GDM1 (cell line): ENCODE measurements at regions not wholly inside any gene's neighbourhood (a gene's known extent, or its start where the extent isn't known, plus 50 kb on each side); places are given as distances from the start of the nearest gene placed in this dataset.
A peak's percentile ranks its signal among the peaks of the same experiment; 100 is the strongest.

Experiments
- DNase-seq: peaks from one replicate; lab custom pipeline; 2025; lab: John Stamatoyannopoulos, UW

DNA sequence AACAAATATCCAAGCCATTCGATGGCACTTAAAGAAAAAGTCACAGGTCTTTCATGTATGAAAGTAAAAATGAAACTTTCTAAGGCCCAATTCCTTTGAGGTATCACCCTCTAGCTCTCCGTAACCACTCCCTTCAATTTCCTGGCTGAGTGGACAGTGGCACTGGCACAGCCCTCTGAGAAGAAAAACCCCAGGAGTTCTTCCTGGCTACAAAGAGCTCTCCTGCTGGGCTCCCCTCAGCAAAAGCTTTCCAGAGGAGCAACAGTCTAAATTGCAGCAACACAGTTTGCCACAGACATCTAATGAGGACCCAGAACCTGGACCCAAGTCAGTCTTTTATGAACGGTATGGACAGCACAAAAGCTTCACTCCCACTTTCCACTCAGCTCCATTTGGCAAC is 71.8 kb downstream of the FUNDC1 start:
- DNase-seq, result no peak

DNA sequence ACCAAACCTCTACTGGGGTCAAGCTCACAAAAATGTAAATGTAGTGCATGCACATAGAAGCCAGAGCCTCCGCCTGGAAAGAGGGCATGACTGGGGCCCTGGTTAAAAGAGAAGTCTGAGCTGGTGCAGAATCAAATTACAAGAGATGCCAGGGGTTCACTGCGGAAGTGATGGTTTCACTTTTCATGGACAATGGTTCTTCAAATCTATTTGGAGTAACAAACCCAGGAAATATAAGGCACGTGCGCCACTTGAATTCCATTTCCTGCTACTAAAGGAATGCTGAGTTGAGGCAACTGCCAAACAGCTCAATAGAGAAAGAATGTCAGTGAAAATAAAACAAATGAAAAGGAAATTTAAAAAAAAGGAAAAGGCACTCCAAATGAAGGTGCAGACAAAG is 79.8 kb downstream of the FUNDC1 start:
- peak; percentile 22 for DNase-seq

DNA sequence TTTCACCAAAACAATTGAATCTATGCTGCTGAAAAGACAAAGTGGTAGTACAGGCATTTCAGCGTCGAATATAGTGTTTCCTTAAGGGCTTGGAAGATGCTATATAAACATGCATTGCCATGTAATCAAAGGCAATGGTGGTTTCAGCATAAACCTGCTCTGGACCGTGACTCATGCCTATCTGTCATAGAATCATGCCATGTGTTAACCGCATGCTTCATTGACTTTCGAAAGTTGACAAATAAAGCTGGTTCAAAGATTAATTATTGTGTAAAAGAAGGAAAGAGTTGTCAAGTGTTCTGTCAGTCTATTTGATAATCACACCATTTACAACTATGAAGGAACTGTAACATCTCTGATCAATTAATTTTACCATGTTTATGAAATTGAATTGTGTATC is 83.2 kb downstream of the FUNDC1 start:
- DNase-seq, result no peak

- peak; percentile 10 for DNase-seq
These were observed 86.0 kb downstream of the FUNDC1 start for GRCh38 chrX:44456685-44457084.

GRCh38 chrX:44451056-44451455 is 91.6 kb downstream of the FUNDC1 start:
- no peak for DNase-seq

- no peak for DNase-seq
These were observed 95.4 kb downstream of the FUNDC1 start for GRCh38 chrX:44447214-44447613.

DNA sequence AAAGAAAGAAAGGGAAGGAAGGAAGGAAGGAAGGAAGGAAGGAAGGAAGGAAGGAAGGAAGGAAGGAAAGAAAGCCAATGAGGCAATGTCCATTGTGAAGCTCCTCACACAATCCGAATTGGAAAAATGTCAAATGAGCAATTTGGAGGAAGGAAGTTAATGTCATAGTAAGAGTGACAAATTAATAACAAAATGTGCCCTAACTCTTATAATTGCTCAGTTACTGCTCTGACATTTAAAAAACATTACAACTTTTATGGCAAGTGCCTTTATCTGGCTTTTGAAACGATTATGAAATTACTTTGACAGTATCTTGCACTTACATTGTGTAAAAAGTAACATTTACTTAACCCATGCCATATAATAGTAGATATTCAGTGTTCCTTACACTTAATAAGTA is 96.5 kb upstream of the EFHC2 start:
- no peak for DNase-seq

- DNase-seq, result no peak
These were observed 95.8 kb upstream of the EFHC2 start for GRCh38 chrX:44439242-44439794.

DNA sequence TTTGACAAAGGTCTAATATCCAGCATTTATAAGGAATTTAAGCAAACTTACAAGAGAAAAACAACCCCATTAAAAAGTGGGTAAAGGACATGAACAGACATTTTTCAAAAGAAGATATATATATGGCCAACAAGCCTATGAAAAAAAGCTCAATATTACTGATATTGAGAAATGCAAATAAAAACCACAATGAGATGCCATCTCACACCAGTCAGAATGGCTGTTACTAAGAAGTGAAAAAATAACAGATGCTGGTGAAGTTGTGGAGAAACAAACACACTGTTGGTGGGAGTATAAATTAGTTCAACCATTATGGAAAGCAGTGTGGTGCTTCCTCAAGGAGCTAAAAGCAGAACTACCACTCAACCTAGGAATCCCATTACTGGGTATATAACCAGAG is 91.6 kb upstream of the EFHC2 start:
- DNase-seq, result no peak

- no peak for DNase-seq
These were observed 90.1 kb upstream of the EFHC2 start for GRCh38 chrX:44433556-44433955.

DNA sequence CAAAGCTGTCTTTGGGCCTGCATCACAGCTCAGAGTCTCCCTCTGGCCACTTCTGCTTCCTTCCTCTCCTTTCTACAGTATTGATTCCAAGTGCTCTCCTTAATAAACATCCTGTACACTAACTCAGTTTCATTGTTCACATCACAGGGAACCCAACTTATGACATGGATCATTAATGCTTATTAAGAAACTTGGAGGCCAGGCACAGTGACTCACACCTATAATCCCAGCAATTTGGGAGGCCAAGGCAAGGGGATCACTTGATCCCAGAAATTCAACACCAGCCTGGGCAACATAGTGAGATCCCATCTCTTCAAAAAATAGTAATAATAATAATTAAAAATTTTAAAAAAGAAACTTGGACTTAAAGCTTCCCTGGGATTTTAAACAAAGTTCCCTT is 89.2 kb upstream of the EFHC2 start:
- no peak for DNase-seq

DNA sequence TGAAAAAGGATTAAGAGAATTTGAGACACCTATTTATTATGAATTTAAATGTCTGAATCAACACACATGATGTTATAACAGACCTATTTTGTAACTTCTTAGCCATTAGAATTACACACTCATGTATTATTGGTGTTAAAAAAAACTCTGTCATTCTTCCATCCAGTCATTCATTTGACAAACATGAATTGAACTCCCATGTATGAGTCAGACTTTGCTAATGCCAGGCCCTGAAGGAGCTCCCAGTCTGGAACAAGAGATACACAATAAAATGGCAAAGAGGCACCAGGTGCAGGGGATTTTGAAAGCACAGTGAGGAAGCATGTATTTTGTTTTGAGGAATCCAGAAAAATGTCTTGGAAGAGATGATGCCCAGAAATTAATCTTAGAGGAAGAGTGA is 87.7 kb upstream of the EFHC2 start:
- no peak for DNase-seq

GRCh38 chrX:44428989-44429627 is 85.6 kb upstream of the EFHC2 start:
- DNase-seq, result no peak

GRCh38 chrX:44422631-44423030 is 79.2 kb upstream of the EFHC2 start:
- DNase-seq, result no peak

GRCh38 chrX:44415639-44416386 is 72.3 kb upstream of the EFHC2 start:
- no peak for DNase-seq

- no peak for DNase-seq
These were observed 57.7 kb upstream of the EFHC2 start for GRCh38 chrX:44401151-44401550.

DNA sequence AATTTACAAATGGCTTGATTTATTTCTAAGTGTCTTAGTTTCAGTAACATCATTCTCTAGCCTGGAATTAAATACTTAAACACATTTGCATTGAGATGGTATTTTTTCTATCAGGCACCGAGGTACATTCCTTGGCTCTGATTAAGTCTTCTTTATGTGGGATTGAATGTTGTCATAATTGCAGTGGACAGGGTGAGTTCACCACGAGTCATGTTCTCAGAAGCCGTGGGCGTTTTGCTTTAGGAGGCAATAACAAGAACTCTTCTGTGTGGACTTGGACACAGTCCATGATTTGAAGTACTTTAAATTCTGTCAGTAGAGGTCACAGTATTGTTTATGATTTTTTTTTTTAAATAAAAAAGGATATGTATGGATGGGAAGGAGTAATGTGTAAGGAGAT is 57.1 kb upstream of the EFHC2 start:
- no peak for DNase-seq

DNA sequence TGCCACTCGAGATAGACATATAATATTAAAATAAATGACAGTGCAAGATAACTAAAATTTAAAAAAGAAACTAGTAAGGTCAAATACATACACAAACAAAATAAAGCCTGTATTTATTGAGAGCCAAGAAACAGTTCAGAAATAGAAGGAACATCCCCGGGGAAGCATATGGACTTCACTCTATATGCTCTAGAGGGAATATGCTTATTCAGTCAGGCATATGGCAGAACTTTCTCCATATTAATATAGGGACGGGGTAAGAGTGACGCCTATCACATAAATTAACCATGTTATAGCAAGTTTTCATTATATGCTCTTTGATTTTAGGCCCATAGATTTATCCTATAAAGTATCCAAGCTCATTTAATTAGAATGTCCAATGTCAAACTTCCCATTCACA is 56.7 kb upstream of the EFHC2 start:
- no peak for DNase-seq
